IPS-NIHi7 (cell line): ENCODE measurements at regions not wholly inside any gene's neighbourhood (a gene's known extent, or its start where the extent isn't known, plus 50 kb on each side); places are given as distances from the start of the nearest gene placed in this dataset.
A peak's percentile ranks its signal among the peaks of the same experiment; 100 is the strongest.

Experiments
- DNase-seq: peaks from one replicate; pipeline ENCODE4 v3.0.0; 2012; ENCODE audit warnings: mixed read lengths; ENCODE audit errors: extremely low spot score

- DNase-seq: no peak
These were observed 613.3 kb upstream of the CADM1 start for GRCh38 chr11:116117331-116118137.

- no peak for DNase-seq
These were observed 611.6 kb upstream of the CADM1 start for GRCh38 chr11:116115801-116116200.

GRCh38 chr11:116114198-116114651, 610.0 kb upstream of the CADM1 start:
- DNase-seq: no peak

- DNase-seq: no peak
These were observed 608.1 kb upstream of the CADM1 start for GRCh38 chr11:116112087-116112935.

- DNase-seq: no peak
These were observed 607.3 kb upstream of the CADM1 start for GRCh38 chr11:116111546-116111945.

GRCh38 chr11:116110802-116111201, 606.6 kb upstream of the CADM1 start:
- DNase-seq: no peak

GRCh38 chr11:116110356-116110755, 606.1 kb upstream of the CADM1 start:
- DNase-seq: no peak

- peak; percentile 35 for DNase-seq
These were observed 605.0 kb upstream of the CADM1 start for GRCh38 chr11:116109228-116109627.

GRCh38 chr11:116108161-116108560, 603.9 kb upstream of the CADM1 start:
- DNase-seq: peak; percentile 26

GRCh38 chr11:116107229-116107628, 603.0 kb upstream of the CADM1 start:
- peak; percentile 35 for DNase-seq

GRCh38 chr11:116104498-116105174, 600.4 kb upstream of the CADM1 start:
- DNase-seq: no peak

- DNase-seq: no peak
These were observed 597.7 kb upstream of the CADM1 start for GRCh38 chr11:116101902-116102301.

- no peak for DNase-seq
These were observed 595.8 kb upstream of the CADM1 start for GRCh38 chr11:116100016-116100415.

- no peak for DNase-seq
These were observed 595.3 kb upstream of the CADM1 start for GRCh38 chr11:116099541-116099940.

GRCh38 chr11:116096272-116096995, 592.2 kb upstream of the CADM1 start:
- DNase-seq: no peak

GRCh38 chr11:116093481-116094270, 589.5 kb upstream of the CADM1 start:
- no peak for DNase-seq

GRCh38 chr11:116093065-116093464, 588.9 kb upstream of the CADM1 start:
- no peak for DNase-seq

GRCh38 chr11:116086426-116086825, 582.2 kb upstream of the CADM1 start:
- no peak for DNase-seq

GRCh38 chr11:116085031-116085635, 580.9 kb upstream of the CADM1 start:
- DNase-seq: no peak

GRCh38 chr11:116084511-116084910, 580.3 kb upstream of the CADM1 start:
- DNase-seq: no peak
